SH-SY5Y (cell line): ENCODE measurements at regions not wholly inside any gene's neighbourhood (a gene's known extent, or its start where the extent isn't known, plus 50 kb on each side); places are given as distances from the start of the nearest gene placed in this dataset.

Source experiments
- GATA2 ChIP-seq: IDR thresholded peaks from 2 replicates; pipeline ENCODE4 v1.6.1; 2011; ENCODE audit warnings: mild to moderate bottlenecking, low read depth, low read length
- GATA3 ChIP-seq: IDR thresholded peaks from 2 replicates; pipeline ENCODE4 v1.6.1; 2011; ENCODE audit warnings: low read depth, mild to moderate bottlenecking, low read length, moderate library complexity

GRCh38 chr2:41896186-41896846 is 151.5 kb upstream of the PKDCC start:
- TF ChIP-seq GATA2 (peak; percentile 52), GATA3 (no peak)
